PC-3 (cell line): ENCODE measurements at regions not wholly inside any gene's neighbourhood (a gene's known extent, or its start where the extent isn't known, plus 50 kb on each side); places are given as distances from the start of the nearest gene placed in this dataset.
"Not testable (repeated sequence)": the region's sequence is repeated elsewhere in the genome, so short reads cannot be mapped to it uniquely, and the experiment has no call there.

Experiments used
- ATAC-seq: fragments of 200-7000 bp; cut with Tn5 transposase; 2 replicates; pipeline ENCODE4 v1.9.1; 2020; ENCODE audit warnings: mild to moderate bottlenecking, moderate library complexity
- BruUV-seq: library from RNA; stranded (reverse); fragments of 400-500 nt; replicated peaks from 2 replicates; lab custom pipeline; 2021; lab: Mats Ljungman, UMichigan
- CTCF ChIA-PET: fragments of 300-600 bp; sonication (Branson Sonifier 250); formaldehyde crosslinking; loops from one replicate; lab custom pipeline; 2022; ENCODE audit warnings: antibody characterized with exemption; lab: Charles Lee
- POLR2A ChIA-PET: fragments of 300-600 bp; sonication (Branson Sonifier 250); formaldehyde crosslinking; loops from one replicate; lab custom pipeline; 2022; ENCODE audit warnings: antibody characterized with exemption; ENCODE audit not compliant: unreplicated experiment; lab: Charles Lee
- DNase-seq: peaks from one replicate; pipeline ENCODE4 v3.0.0-alpha.2; 2015
- H2AFZ ChIP-seq: fragments of 300-600 bp; sonication (generic); 2 replicates; pipeline ENCODE4 v1.6.0; 2016; ENCODE audit warnings: antibody characterized with exemption, low read length
- H3F3A ChIP-seq: fragments of 300-600 bp; sonication (generic); one replicate; pipeline ENCODE4 v1.6.0; 2017; ENCODE audit warnings: antibody characterized with exemption, low read length, control low read depth, mild to moderate bottlenecking; ENCODE audit not compliant: unreplicated experiment
- H3K27ac ChIP-seq: fragments of 300-600 bp; sonication (generic); 2 replicates; pipeline ENCODE4 v1.5.1; 2016; ENCODE audit warnings: mild to moderate bottlenecking, low read length
- H3K27me3 ChIP-seq: fragments of 300-600 bp; sonication (generic); 2 replicates; pipeline ENCODE4 v1.6.1; 2016; ENCODE audit warnings: low read length, mixed read lengths
- H3K36me3 ChIP-seq: fragments of 300-600 bp; sonication (generic); 2 replicates; pipeline ENCODE4 v1.6.1; 2016; ENCODE audit warnings: low read depth, mixed run types, low read length, mixed read lengths
- H3K4me1 ChIP-seq: fragments of 300-600 bp; sonication (generic); 2 replicates; pipeline ENCODE4 v1.5.1; 2016; ENCODE audit warnings: low read length; ENCODE audit not compliant: insufficient read depth
- H3K4me2 ChIP-seq: fragments of 300-600 bp; sonication (generic); 2 replicates; pipeline ENCODE4 v1.6.0; 2016; ENCODE audit warnings: low read length
- H3K4me3 ChIP-seq: fragments of 300-600 bp; sonication (generic); 2 replicates; pipeline ENCODE4 v1.5.1; 2016; ENCODE audit warnings: mild to moderate bottlenecking, low read length, mixed read lengths
- H3K79me2 ChIP-seq: fragments of 300-600 bp; sonication (generic); 2 replicates; pipeline ENCODE4 v1.6.1; 2017; ENCODE audit warnings: low read length, mixed read lengths
- H3K9ac ChIP-seq: fragments of 300-600 bp; sonication (generic); 2 replicates; pipeline ENCODE4 v1.6.0; 2016; ENCODE audit warnings: mild to moderate bottlenecking, low read length
- H3K9me2 ChIP-seq: fragments of 300-600 bp; sonication (generic); replicated peaks from 2 replicates; pipeline ENCODE4 v1.6.1; 2016; ENCODE audit warnings: mixed run types, low read length, mixed read lengths
- H3K9me3 ChIP-seq: fragments of 300-600 bp; sonication (generic); 2 replicates; pipeline ENCODE4 v1.6.1; 2016; ENCODE audit warnings: low read length, mixed read lengths
- H4K20me1 ChIP-seq: fragments of 300-600 bp; sonication (generic); 2 replicates; pipeline ENCODE4 v1.6.1; 2016; ENCODE audit warnings: low read length, mixed read lengths
- EZH2 ChIP-seq: fragments of 300-600 bp; sonication (generic); IDR thresholded peaks from one replicate; pipeline ENCODE4 v1.6.1; 2017; ENCODE audit warnings: antibody characterized with exemption, mild to moderate bottlenecking, low read length; ENCODE audit not compliant: unreplicated experiment
- EZH2phosphoT487 ChIP-seq: fragments of 300-600 bp; sonication (generic); IDR thresholded peaks from 2 replicates; pipeline ENCODE4 v1.6.1; 2018; ENCODE audit warnings: mild to moderate bottlenecking, antibody characterized with exemption, low read length, borderline replicate concordance
- intact Hi-C: fragments of 100-400 bp; cut with micrococcal nuclease; formaldehyde crosslinking; loops from 2 replicates; pipeline ENCODE4 v1.9.0; 2023
- TF ChIP-seq, protein P1 (sequence below): fragments of 300-600 bp; sonication (generic); conservative IDR thresholded peaks from 2 replicates; pipeline ENCODE4 v1.5.1; 2017; ENCODE audit warnings: antibody characterized with exemption, low read depth, mild to moderate bottlenecking, low read length

DNA sequence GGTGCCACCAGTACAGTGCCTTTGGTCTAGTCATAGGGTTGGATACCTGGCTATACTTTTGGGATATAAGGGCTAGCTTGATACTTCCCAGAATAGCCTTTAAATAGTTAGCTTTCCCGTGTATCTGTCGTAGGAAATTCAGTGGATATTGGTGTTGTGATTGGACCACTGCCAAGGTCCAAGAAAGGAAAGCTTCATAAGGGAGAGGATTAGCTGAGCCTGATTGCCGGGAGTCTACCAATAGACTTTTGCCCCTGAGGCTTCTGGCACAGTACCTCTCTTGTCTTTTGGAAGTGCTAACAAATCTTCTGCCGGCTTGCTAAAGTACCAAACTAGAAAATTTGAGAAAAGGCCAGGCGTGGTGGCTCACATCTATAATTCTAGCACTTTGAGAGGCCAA lies 61.1 kb upstream of the XIST start:
- BruUV-seq = no TSS peak
- no peak overlapping the region for H3K27ac ChIP-seq
- H3K4me2 ChIP-seq = no peak overlapping the region

DNA sequence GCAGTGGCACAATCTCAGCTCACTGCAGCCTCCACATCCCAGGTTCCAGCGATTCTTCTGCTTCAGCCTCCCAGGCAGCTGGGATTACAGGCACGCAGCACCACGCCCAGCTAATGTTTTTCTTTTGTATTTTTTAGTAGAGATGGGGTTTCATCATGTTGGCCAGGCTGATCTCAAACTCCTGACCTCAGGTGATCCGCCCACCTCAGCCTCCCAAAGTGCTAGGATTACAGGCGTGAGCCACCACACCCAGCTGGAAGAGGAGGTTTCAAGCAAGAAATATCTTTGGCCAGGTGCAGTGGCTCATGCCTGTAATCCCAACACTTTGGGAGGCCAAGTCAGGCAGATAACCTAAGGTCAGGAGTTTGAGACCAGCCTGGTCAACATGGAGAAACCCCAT lies 59.4 kb upstream of the XIST start:
- H3K4me1 ChIP-seq, H3K9ac ChIP-seq, H3K4me2 ChIP-seq, H3K9me2 ChIP-seq, H2AFZ ChIP-seq, H3F3A ChIP-seq, CTCF ChIA-PET, H3K9me3 ChIP-seq, ATAC-seq, H3K27ac ChIP-seq, H3K27me3 ChIP-seq, intact Hi-C loops, DNase-seq, BruUV-seq, H3K4me3 ChIP-seq, H3K79me2 ChIP-seq, H3K36me3 ChIP-seq, POLR2A ChIA-PET, H4K20me1 ChIP-seq: not testable (repeated sequence)

More for the DNA sequence above, 61.1 kb upstream of the XIST start:
- POLR2A ChIA-PET = no interaction called here
- intact Hi-C loops = no loop called here
- DNase-seq (no peak), ATAC-seq (no peak)
- no peaks in the 10 kb centered on the region for H4K20me1 ChIP-seq
- H3K4me1 ChIP-seq = peaks cover 21% of the 10 kb centered on the region
- H3K4me3 ChIP-seq = no peak overlapping the region
- no peaks in the 10 kb centered on the region for H3K9me2 ChIP-seq
- H3K9ac ChIP-seq = no peak overlapping the region
- TF ChIP-seq, protein P1, sequence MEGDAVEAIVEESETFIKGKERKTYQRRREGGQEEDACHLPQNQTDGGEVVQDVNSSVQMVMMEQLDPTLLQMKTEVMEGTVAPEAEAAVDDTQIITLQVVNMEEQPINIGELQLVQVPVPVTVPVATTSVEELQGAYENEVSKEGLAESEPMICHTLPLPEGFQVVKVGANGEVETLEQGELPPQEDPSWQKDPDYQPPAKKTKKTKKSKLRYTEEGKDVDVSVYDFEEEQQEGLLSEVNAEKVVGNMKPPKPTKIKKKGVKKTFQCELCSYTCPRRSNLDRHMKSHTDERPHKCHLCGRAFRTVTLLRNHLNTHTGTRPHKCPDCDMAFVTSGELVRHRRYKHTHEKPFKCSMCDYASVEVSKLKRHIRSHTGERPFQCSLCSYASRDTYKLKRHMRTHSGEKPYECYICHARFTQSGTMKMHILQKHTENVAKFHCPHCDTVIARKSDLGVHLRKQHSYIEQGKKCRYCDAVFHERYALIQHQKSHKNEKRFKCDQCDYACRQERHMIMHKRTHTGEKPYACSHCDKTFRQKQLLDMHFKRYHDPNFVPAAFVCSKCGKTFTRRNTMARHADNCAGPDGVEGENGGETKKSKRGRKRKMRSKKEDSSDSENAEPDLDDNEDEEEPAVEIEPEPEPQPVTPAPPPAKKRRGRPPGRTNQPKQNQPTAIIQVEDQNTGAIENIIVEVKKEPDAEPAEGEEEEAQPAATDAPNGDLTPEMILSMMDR = no peak
- no peak for TF ChIP-seq EZH2phosphoT487
- no peak for TF ChIP-seq EZH2
- CTCF ChIA-PET = no interaction called here
- no peak overlapping the region for H2AFZ ChIP-seq
- no peaks in the 10 kb centered on the region for H3F3A ChIP-seq
- no peaks in the 10 kb centered on the region for H3K79me2 ChIP-seq
- no peaks in the 10 kb centered on the region for H3K9me3 ChIP-seq
- no peaks in the 10 kb centered on the region for H3K27me3 ChIP-seq
- no peaks in the 10 kb centered on the region for H3K36me3 ChIP-seq

DNA sequence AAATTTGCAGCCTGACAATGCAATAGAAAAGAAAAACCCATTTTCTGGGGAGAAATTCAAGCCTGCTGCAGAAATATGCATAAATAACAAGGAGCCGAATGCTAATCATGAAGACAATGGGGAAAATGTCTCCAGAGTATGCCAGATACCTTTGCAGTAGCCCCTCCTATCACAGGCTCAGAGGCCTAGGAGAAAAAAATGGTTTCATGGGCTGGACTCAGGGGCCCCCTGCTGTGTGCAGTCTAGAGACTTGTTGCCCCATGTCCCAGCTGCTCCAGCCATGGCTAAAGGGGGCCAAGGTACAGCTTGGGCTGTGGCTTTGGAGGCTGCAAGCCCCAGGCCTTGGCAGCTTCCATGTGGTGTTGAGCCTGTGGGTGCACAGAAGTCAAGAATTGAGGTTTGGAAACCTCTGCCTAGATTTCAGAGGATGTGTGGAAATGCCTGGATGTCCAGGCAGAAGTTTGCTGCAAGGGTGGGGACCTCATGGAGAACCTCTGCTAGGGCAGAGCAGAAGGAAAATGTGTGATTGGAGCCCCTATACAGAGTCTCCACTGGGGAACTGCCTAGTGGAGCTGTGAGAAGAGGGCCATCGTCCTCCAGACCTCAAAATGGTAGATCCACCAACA lies 53.3 kb upstream of the XIST start:
- H2AFZ ChIP-seq, H3K27me3 ChIP-seq, H3F3A ChIP-seq, BruUV-seq, ATAC-seq, H3K9me2 ChIP-seq, POLR2A ChIA-PET, intact Hi-C loops, H3K9me3 ChIP-seq, H3K4me1 ChIP-seq, H3K79me2 ChIP-seq, CTCF ChIA-PET, H3K4me2 ChIP-seq, H3K36me3 ChIP-seq, H3K27ac ChIP-seq, H3K9ac ChIP-seq, H3K4me3 ChIP-seq, DNase-seq, H4K20me1 ChIP-seq: not testable (repeated sequence)

DNA sequence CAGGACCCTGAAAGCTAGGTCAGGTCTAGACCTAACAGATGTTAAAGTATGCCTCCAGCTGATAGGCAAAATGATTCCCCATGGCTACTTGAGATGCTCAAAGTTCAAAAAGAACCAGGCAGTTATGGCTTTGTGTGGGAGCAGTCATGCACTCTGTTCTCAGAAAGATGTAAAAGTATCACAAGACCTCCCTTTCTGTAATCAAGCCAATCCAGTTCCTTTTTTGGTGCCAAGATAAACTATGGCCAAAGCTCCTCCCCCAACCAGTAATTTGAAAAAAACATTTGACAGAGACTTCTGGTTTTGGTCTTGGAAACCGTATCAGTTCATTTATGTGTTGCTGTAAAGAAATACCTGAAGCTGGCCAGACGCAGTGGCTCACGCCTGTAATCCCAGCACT lies 51.4 kb upstream of the XIST start:
- Histone ChIP-seq H2AFZ (no peak overlapping the region), H3F3A (no peaks in the 10 kb centered on the region)
- CTCF ChIA-PET = no interaction called here

More for the DNA sequence above, 51.4 kb upstream of the XIST start:
- intact Hi-C loops = no loop called here
- no peaks in the 10 kb centered on the region for H3K4me1 ChIP-seq
- no peak for ATAC-seq
- no peaks in the 10 kb centered on the region for H3K36me3 ChIP-seq
- TF ChIP-seq EZH2 (no peak), EZH2phosphoT487 (no peak)
- TF ChIP-seq, protein P1 = no peak
- no peaks in the 10 kb centered on the region for H3K79me2 ChIP-seq
- no peak overlapping the region for H3K27ac ChIP-seq
- no peak overlapping the region for H3K9ac ChIP-seq
- H3K4me3 ChIP-seq = no peak overlapping the region
- no peak overlapping the region for H3K4me2 ChIP-seq
- H3K9me2 ChIP-seq = no peaks in the 10 kb centered on the region
- no peaks in the 10 kb centered on the region for H3K27me3 ChIP-seq
- no TSS peak for BruUV-seq
- no peaks in the 10 kb centered on the region for H4K20me1 ChIP-seq
- POLR2A ChIA-PET = no interaction called here
- no peaks in the 10 kb centered on the region for H3K9me3 ChIP-seq
- no peak for DNase-seq
